HG03565 (cell line): ENCODE measurements at regions not wholly inside any gene's neighbourhood (a gene's known extent, or its start where the extent isn't known, plus 50 kb on each side); places are given as distances from the start of the nearest gene placed in this dataset.

Experiments
- ATAC-seq: cut with Tn5 transposase; IDR thresholded peaks from one replicate; pipeline ENCODE4 v1.9.1; 2021; ENCODE audit warnings: mild to moderate bottlenecking, moderate library complexity; ENCODE audit not compliant: unreplicated experiment

GRCh38 chr4:181646864-181647263 lies 596.3 kb upstream of the TENM3 start:
- ATAC-seq, result no peak

- no peak for ATAC-seq
These were observed 595.6 kb upstream of the TENM3 start for GRCh38 chr4:181647396-181648147.

- ATAC-seq, result no peak
These were observed 593.0 kb upstream of the TENM3 start for GRCh38 chr4:181650033-181650825.

GRCh38 chr4:181656748-181657147 lies 586.5 kb upstream of the TENM3 start:
- no peak for ATAC-seq

GRCh38 chr4:181659202-181659601 lies 584.0 kb upstream of the TENM3 start:
- ATAC-seq, result no peak

- ATAC-seq, result no peak
These were observed 583.3 kb upstream of the TENM3 start for GRCh38 chr4:181659876-181660275.

GRCh38 chr4:181661090-181661489 lies 582.1 kb upstream of the TENM3 start:
- ATAC-seq, result no peak

GRCh38 chr4:181661923-181662322 lies 581.3 kb upstream of the TENM3 start:
- no peak for ATAC-seq

- no peak for ATAC-seq
These were observed 580.8 kb upstream of the TENM3 start for GRCh38 chr4:181662383-181662782.

GRCh38 chr4:181670506-181670905 lies 572.7 kb upstream of the TENM3 start:
- ATAC-seq, result no peak

GRCh38 chr4:181671672-181672071 lies 571.5 kb upstream of the TENM3 start:
- no peak for ATAC-seq

GRCh38 chr4:181672751-181673150 lies 570.5 kb upstream of the TENM3 start:
- ATAC-seq, result no peak

- ATAC-seq, result no peak
These were observed 568.8 kb upstream of the TENM3 start for GRCh38 chr4:181674315-181674875.

- no peak for ATAC-seq
These were observed 566.7 kb upstream of the TENM3 start for GRCh38 chr4:181676546-181676945.

- ATAC-seq, result no peak
These were observed 566.0 kb upstream of the TENM3 start for GRCh38 chr4:181677201-181677600.

GRCh38 chr4:181677621-181678020 lies 565.6 kb upstream of the TENM3 start:
- no peak for ATAC-seq

GRCh38 chr4:181679754-181680153 lies 563.4 kb upstream of the TENM3 start:
- no peak for ATAC-seq

GRCh38 chr4:181682367-181683047 lies 560.7 kb upstream of the TENM3 start:
- no peak for ATAC-seq

- ATAC-seq, result no peak
These were observed 558.9 kb upstream of the TENM3 start for GRCh38 chr4:181684310-181684709.

- no peak for ATAC-seq
These were observed 557.7 kb upstream of the TENM3 start for GRCh38 chr4:181685461-181685860.

GRCh38 chr4:181685911-181686310 lies 557.3 kb upstream of the TENM3 start:
- no peak for ATAC-seq
